ENCODE measurements at regions not wholly inside any gene's neighbourhood (a gene's known extent, or its start where the extent isn't known, plus 50 kb on each side); places are given as distances from the start of the nearest gene placed in this dataset.

GRCh38 chr2:144328938-144329337, 191.0 kb downstream of the ZEB2 start:
- no peaks in the 10 kb centered on the region for H3K27me3 ChIP-seq
- H3K36me3 ChIP-seq: no peaks in the 10 kb centered on the region
- H3K4me1 ChIP-seq: peaks cover 0 to 19% (median 3%) of the 10 kb centered on the region in 4 donors
- DNase-seq: no peak
- TF ChIP-seq POLR2A (IDR thresholded peaks at IDR 0.05): no peak
- TF ChIP-seq, protein P1, sequence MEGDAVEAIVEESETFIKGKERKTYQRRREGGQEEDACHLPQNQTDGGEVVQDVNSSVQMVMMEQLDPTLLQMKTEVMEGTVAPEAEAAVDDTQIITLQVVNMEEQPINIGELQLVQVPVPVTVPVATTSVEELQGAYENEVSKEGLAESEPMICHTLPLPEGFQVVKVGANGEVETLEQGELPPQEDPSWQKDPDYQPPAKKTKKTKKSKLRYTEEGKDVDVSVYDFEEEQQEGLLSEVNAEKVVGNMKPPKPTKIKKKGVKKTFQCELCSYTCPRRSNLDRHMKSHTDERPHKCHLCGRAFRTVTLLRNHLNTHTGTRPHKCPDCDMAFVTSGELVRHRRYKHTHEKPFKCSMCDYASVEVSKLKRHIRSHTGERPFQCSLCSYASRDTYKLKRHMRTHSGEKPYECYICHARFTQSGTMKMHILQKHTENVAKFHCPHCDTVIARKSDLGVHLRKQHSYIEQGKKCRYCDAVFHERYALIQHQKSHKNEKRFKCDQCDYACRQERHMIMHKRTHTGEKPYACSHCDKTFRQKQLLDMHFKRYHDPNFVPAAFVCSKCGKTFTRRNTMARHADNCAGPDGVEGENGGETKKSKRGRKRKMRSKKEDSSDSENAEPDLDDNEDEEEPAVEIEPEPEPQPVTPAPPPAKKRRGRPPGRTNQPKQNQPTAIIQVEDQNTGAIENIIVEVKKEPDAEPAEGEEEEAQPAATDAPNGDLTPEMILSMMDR (IDR thresholded peaks at IDR 0.05): no peak
- no peaks in the 10 kb centered on the region for H3K9me3 ChIP-seq
- H3K27ac ChIP-seq: no peak overlapping the region
- H3K4me3 ChIP-seq: no peak overlapping the region

DNA sequence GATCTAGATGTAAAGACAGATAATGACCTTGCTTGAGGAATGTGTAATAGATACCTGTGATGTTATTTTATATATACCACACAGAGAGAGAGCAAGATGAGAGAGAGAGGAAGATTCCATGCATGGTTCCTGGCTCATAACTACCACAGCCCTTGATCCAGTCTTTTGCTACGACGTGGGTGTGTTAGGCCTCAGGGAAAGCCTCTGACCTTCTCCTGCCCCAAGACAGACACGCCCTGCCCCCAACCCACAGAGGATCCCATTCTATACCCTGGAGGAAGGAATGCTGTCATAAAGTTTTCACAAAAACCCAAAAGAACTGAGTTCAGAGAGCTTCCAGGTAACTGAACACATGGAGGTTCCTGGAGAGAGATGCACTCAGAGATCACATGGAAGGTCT, 193.1 kb downstream of the ZEB2 start:
- Histone ChIP-seq H3K27ac (no peak overlapping the region), H3K27me3 (no peaks in the 10 kb centered on the region), H3K4me3 (no peak overlapping the region), H3K4me1 (peaks cover 0 to 14% (median 3%) of the 10 kb centered on the region in 4 donors), H3K9me3 (no peaks in the 10 kb centered on the region), H3K36me3 (no peaks in the 10 kb centered on the region)
- no peak for DNase-seq
- TF ChIP-seq, protein P1 (IDR thresholded peaks at IDR 0.05): no peak
- no peak for TF ChIP-seq POLR2A (IDR thresholded peaks at IDR 0.05)

DNA sequence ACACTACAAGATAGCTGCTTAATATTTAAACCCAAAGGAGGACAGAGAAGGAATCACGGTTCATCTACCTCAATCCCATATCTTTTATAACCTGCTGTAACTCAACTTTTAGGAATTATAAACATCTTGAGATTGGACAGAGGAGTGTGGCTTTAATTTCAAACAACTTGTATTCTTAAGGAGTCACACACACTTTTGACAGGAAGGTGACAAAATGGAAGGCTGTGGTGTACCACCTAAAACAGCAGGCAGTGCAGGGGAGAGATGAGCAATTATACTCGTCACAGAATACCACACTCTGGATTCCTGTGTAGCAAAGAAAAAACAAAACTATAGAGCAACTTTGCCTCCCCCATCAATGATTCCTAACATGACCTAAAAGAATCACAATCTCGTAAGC, 194.8 kb downstream of the ZEB2 start:
- Histone ChIP-seq H3K27ac (no peak overlapping the region), H3K9me3 (no peaks in the 10 kb centered on the region), H3K4me3 (no peak overlapping the region), H3K27me3 (no peaks in the 10 kb centered on the region), H3K4me1 (peaks cover 0 to 9% (median 0%) of the 10 kb centered on the region in 4 donors), H3K36me3 (no peaks in the 10 kb centered on the region)
- peak in 1 of 3 donors; percentile 54 for DNase-seq
- TF ChIP-seq POLR2A (IDR thresholded peaks at IDR 0.05): no peak
- TF ChIP-seq, protein P1 (IDR thresholded peaks at IDR 0.05): no peak

GRCh38 chr2:144324446-144325045, 195.4 kb downstream of the ZEB2 start:
- Histone ChIP-seq H3K27me3 (no peaks in the 10 kb centered on the region), H3K9me3 (no peaks in the 10 kb centered on the region), H3K4me3 (no peak overlapping the region), H3K4me1 (peaks cover 0 to 9% (median 0%) of the 10 kb centered on the region in 4 donors), H3K36me3 (no peaks in the 10 kb centered on the region), H3K27ac (no peak overlapping the region)
- no peak for DNase-seq
- TF ChIP-seq POLR2A (IDR thresholded peaks at IDR 0.05): no peak
- TF ChIP-seq, protein P1 (IDR thresholded peaks at IDR 0.05): no peak

GRCh38 chr2:144323946-144324345, 196.0 kb downstream of the ZEB2 start:
- Histone ChIP-seq H3K27ac (no peak overlapping the region), H3K4me3 (no peak overlapping the region), H3K36me3 (no peaks in the 10 kb centered on the region), H3K4me1 (peaks cover 0 to 9% (median 0%) of the 10 kb centered on the region in 4 donors), H3K27me3 (no peaks in the 10 kb centered on the region), H3K9me3 (no peaks in the 10 kb centered on the region)
- no peak for DNase-seq
- TF ChIP-seq, protein P1 (IDR thresholded peaks at IDR 0.05): no peak
- no peak for TF ChIP-seq POLR2A (IDR thresholded peaks at IDR 0.05)

DNA sequence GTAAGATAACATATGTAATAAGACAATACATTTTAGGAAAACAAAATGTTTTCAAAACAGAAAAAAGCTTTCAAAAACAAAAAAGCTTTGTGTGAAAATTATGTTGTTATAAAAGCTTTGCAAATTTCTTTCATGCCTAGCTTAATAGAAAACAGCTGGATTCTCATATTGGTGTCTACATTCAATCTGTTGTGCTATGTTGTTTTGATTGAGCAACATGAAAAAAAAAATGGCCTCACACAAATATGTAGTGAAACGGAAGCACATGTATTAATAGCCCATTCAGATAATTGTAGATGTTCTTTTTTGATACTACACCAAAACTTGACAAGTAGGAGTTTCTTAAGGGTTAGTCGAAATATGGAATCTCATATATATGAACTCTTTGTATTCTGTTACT, 197.5 kb downstream of the ZEB2 start:
- Histone ChIP-seq H3K4me3 (no peak overlapping the region), H3K27me3 (no peaks in the 10 kb centered on the region), H3K36me3 (no peaks in the 10 kb centered on the region), H3K9me3 (no peaks in the 10 kb centered on the region), H3K27ac (no peak overlapping the region), H3K4me1 (peaks cover 0 to 9% (median 0%) of the 10 kb centered on the region in 4 donors)
- no peak for TF ChIP-seq POLR2A (IDR thresholded peaks at IDR 0.05)
- TF ChIP-seq, protein P1 (IDR thresholded peaks at IDR 0.05): no peak
- DNase-seq: no peak

All from Peyer's patch (tissue), 4 donors.